Prostate gland (tissue), 2 donors: ENCODE measurements at regions not wholly inside any gene's neighbourhood (a gene's known extent, or its start where the extent isn't known, plus 50 kb on each side); places are given as distances from the start of the nearest gene placed in this dataset.

Source experiments
- CTCF ChIP-seq, 4 experiments: fragments of 200-600 bp in 2 of 4; fragments of 450-650 bp in 2 of 4; sonication (generic) in 2 of 4; IDR thresholded peaks; 1 replicate in 3 of 4; 2 replicates in 1 of 4; pipeline ENCODE4 v1.5.1; 2016 to 2019; ENCODE audit warnings: antibody characterized with exemption in 4 of 4, mild to moderate bottlenecking in 2 of 4, moderate library complexity in 2 of 4
- POLR2A ChIP-seq: fragments of 450-650 bp; IDR thresholded peaks from one replicate; pipeline ENCODE4 v1.6.1; 2016; ENCODE audit warnings: antibody characterized with exemption, mild to moderate bottlenecking
- POLR2AphosphoS5 ChIP-seq: sonication (generic); formaldehyde crosslinking; IDR thresholded peaks from one replicate; pipeline ENCODE4 v1.6.1; 2017; ENCODE audit warnings: antibody characterized with exemption

GRCh38 chr2:4357121-4357520, 653.7 kb downstream of the DCDC2C start:
- TF ChIP-seq CTCF (IDR thresholded peaks at IDR 0.05) = no peak
- no peak for TF ChIP-seq POLR2A
- no peak for TF ChIP-seq POLR2AphosphoS5
